Putamen (tissue), 1 donor: ENCODE measurements at regions not wholly inside any gene's neighbourhood (a gene's known extent, or its start where the extent isn't known, plus 50 kb on each side); places are given as distances from the start of the nearest gene placed in this dataset.
"Not testable (repeated sequence)": the region's sequence is repeated elsewhere in the genome, so short reads cannot be mapped to it uniquely, and the experiment has no call there.

Experiments
- DNase-seq: peaks from one replicate; pipeline ENCODE4 v3.0.0-alpha.2; 2016; ENCODE audit warnings: low spot score

DNA sequence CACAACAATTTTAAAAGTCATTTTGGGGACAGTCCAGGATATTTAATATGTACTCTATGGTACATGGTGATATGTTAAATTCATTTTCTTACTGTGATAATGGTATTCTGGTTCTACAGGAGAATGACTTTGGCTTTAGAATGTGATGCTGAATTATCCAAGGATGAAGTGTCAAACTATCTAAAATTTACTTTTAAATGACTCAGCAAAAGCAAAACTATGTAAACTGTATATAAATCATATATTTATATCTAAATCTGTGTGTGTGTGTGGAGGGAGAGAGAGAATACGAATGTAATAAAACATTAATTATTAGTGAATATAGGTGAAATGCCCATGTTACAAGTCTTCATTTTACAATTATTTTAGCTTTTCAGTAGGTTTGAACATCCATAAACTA, 733.8 kb upstream of the CA10 start:
- no peak for DNase-seq

DNA sequence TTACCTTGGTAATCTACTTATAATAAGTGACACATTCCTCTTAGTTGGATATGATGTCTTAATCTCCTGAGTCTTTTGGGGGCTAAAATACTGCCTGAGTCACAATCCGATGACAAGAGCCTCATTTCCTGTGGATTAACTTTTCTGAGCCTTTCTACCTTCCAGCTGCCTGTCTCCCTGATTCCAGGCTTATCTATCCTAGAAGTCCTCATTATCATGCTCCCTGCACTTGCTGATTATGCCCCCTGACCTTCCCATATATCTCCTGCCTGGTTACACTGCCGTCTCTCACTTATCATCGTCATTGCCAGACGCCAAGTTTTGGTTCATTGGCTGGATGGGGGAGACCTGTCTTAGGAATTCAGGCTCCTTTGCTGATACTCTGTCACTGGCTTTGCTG, 727.4 kb upstream of the CA10 start:
- no peak for DNase-seq

DNA sequence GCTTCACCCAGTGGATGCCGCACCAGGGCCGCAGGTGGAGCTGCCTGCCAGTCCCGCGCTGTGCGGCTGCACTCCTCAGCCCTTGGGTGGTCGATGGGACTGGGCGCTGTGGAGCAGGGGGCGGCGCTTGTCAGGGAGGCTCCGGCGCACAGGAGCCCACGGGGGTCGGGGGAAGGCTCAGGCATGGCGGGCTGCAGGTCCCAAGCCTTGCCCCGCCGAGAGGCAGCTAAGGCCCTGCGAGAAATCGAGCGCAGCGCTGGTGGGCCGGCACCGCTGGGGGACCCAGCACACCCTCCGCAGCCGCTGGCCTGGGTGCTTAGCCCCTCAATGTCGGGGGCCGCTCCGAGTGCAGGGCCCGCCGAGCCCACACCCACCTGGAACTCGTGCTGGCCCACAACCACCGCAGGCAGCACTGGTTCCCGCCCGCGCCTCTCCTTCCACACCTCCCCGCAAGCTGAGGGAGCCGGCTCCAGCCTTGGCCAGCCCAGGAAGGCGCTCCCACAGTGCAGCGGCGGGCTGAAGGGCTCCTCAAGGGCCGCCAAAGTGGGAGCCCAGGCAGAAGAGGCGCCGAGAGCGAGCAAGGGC, 725.5 kb upstream of the CA10 start:
- not testable (repeated sequence) for DNase-seq

DNA sequence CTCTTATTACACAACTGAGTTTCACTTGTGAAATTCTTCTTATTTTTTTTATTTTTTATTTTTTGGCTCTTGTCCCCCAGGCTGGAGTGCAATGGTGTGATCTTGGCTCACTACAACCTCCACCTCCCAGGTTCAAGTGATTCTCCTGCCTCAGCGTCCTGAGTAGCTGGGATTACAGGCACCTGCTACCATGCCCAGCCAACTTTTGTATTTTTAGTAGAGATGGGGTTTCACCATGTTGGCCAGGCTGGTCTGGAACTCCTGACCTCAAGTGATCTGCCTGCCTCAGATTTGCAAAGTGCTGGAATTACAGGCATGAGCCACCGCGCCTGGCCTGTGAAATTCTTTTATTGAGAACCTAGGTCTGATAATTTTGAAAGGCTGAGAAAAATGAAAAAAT, 688.3 kb upstream of the CA10 start:
- DNase-seq: not testable (repeated sequence)

DNA sequence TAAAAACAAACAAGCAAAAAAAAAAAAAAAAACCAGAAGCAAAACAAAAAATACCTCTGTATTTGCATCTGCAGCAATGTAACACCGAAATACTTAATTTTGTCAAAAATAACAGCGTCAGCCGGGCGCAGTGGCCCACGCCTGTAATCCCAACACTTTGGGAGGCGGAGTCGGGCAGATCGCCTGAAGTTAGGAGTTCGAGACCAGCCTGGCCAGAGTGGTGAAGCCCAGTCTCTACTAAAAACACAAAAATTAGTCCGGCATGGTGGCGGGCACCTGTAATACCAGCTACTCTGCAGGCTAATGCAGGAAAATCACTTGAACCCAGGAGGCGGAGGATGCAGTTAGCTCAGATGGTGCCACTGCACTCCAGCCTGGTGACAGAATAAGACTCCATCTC, 683.5 kb upstream of the CA10 start:
- no peak for DNase-seq

DNA sequence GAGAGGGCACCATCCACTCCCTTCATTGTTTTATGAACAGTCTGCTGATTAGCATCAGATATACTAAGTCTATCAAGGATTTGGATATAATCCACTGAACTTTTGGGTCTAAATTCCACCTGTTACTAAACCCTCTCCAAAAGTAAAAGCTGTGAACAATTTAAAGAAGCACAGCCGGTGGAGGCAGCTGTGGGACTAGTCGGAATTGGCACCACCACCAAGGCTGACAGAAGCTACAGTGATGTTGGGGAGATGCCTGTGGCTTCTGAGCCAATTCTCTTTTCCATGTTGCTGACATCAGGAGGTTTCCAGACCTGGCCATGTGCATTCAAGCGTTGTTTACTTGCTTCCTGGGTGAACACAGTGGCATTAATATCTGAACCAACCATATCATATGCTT, 679.0 kb upstream of the CA10 start:
- DNase-seq: no peak

DNA sequence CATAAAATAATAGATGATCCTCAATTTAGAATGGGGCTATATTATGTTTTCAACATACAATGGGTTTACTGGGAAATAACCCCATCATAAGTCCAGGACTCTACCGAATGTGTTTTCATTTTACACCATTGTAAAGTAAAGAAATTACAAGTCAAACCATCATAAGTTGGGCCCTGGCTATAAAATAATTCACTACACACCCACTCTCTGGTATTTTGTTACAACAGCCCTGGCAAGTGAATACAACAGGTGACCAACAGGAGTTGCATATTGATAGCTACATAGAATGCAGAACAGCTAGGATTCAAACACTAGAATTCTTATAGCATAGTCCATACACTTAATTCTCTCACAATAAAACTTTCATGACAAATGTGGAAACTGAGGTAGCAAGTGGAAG, 673.0 kb upstream of the CA10 start:
- DNase-seq: no peak

DNA sequence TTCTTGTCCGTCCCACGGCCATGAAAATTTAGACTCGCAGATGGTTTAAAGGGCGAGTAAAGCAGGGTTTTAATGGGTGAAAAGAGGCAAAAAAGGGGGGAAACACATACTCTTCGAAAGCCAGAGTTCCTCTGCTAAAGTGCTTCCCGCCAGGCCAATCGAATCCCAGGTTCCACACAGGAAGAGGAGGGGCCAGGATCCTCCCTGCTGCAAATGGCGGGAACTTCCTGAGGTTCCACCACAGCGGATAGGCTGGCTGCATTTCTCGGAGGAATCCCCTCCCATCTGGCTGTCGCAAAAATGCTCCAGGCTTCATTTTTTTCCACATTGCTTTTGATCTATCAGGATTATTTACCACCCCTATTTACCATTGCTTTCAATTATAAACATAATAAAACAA, 670.1 kb upstream of the CA10 start:
- DNase-seq: no peak

DNA sequence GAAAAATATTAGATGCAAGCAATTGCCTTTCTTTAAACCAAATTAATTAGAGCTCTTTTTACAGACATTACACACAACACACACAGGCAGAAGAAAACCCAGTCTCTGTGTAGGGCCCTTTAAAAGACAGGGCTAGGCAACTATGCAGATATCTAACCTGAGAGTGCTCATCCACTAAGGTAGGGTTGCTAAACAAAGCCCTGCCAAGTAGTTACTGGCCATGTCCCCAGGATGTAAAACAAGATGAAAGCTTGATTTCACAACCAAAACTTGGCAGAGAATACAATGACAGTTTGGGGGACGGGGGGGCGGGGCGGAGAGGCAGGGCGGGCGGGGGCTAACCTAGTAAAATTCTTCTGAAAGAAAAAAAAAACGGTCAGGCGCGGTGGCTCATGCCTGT, 669.0 kb upstream of the CA10 start:
- no peak for DNase-seq

DNA sequence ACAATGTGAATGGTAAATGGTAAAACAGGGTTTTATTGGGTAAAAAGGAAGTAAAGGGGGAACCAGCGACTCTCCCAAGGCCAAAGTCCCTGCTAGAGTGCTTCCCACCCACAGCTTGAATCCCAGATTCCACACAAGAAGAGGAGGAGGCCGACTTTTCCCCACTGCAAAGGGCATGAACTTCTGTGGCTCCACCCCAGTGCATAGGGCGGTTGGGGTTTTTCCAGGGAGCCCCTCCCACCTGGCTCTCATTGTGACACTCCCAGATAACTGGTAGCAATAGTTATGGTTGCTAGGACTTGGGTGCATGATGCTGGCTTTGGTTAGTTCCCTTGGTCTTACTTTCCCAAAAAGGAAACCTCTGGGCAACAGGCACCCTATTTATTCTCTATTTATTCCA, 666.0 kb upstream of the CA10 start:
- DNase-seq: no peak

DNA sequence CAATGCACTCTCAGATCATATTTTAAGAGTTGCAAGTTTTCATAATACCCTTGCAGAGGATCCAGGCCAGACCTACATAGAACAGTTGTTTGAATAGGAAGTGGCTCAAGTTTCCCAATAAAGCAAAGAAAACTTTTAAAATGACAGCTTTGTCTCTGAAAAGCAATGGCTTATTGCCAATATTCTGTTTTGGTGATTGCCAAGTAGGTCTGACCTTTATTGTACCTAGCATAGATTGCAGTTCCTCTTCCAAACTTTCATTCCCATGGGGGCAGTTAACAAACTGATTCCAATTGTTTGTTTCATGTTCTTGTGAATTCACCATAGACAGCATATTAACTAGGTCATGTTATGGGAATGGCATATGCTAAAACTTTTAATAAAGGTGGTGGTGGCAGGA, 664.6 kb upstream of the CA10 start:
- no peak for DNase-seq

DNA sequence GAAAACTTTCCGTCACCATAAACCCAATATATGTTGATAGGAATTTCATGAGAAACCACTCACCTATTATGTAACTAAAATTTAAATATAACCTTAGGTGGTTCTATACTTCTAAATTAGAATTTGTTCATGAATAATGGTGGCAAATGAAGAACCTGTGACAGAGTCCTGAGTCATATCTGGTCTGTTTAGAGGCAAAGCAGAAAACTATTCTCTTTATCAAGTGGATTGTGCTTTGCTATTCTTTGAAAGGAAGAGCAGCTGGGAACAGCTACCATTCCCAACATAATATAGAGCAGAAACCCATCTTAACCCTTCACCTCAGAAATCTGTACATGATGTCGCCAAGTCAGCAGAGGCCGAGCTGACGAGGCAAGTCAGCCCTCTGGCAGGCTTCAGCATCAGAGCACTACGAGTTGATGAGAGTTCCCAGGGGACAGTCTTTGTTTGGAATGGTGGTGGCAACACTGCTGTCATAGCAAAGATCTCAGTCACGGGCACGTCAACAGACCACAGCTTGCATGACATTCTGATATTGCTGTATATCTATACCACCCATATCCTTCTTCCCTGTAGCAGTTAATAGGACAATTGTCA, 631.9 kb upstream of the CA10 start:
- DNase-seq: no peak

DNA sequence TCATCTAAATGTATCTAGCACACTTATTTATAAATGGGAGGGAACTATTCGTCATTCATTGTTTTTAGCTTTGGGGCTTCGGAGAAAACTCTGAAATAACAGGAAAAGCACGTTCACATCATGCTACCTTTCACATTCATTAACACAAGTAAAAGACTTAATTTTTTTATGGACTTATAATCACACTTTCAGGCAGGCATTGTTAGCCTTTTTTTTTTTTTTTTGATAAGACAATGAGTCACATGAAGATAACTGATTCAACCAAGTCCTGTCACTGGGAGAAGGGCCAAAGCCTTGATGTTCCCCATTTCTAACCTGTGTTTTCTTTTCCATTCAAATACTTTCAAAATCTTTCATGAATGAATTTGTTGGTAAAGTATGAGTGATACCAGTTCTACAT, 631.3 kb upstream of the CA10 start:
- no peak for DNase-seq

DNA sequence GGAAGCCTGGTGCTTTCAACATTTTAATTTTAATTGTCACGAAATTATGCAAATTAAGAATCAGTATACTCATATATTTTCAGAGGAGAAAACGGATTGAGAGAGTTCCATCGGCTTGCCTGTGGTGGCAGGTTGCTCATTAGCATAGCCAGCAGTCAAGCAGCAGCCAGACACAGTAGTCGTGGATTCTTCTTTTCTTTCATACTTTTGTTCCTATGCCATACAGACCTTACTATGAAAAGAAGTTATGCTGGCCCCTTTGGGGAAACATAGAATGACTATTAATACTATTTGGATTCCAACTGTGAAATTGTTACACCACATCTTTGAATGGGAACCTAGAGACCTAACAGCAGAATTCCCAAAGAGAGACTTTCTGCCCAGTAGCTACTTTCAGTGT, 617.7 kb upstream of the CA10 start:
- no peak for DNase-seq

DNA sequence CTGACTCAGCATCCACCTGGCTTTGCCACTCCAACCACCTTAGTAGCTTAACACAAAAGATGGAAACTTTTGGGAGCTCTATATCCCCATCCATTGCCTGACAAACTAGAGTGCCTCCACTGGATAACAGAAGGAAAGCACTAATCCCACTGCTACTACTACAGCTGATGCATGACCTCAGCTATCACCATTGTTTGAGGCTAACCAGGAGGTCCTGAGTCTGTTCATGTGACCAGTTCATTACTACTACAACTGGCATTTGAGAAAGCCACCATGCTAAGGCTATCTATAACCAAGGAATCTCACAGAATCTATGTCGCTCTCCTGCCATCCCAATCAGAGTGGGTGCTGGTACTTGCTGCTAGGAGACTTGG, 604.3 kb upstream of the CA10 start:
- no peak for DNase-seq

DNA sequence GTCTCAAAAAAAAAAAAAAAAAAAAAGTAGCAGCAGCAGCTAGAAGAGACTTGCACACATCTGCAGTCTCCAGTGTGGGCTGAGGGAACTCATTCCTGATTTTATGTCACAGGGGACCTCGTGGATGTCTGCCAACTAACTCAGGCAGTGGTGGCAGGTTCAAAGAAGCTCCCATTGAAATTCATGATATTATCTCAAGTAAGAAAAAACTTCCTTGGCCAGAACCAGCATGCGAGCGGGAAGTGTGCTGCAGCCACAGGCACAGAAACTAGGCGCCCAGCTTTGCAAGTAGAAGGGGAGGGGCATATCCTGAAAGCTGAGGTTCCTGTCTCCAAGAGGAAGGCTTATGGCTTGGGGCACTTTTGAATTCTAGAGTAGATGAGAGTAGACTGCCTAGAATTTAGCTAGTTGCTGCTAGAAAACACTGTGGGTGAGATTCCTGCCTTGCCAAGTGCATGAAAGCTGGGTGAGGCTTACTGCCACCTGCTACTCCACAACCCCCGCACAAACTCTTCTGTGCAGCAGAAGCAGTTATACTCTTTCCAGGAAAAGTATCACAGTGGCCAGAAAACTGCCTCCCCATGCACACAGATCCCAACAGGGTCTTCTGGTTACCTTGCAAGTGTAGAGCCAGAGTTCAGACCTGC, 603.8 kb upstream of the CA10 start:
- no peak for DNase-seq

DNA sequence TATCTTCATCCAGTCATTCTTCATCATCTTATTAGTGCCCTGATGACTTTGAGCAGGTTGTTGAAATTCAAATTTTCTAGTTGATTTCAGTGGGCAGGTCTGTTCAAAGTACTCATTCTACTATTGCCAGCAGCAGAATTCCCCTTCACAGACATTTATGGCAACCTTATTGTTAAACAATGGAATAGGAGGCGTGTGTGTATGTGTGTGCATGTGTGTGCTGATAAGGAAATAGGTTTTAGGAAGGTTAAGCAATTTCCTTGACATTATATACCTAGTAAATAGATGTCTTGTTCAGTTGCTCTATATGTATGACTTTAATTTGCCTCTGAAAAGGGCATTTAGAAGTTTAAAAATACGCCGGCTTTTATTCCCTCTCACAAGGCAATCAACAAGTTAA, 601.4 kb upstream of the CA10 start:
- no peak for DNase-seq

DNA sequence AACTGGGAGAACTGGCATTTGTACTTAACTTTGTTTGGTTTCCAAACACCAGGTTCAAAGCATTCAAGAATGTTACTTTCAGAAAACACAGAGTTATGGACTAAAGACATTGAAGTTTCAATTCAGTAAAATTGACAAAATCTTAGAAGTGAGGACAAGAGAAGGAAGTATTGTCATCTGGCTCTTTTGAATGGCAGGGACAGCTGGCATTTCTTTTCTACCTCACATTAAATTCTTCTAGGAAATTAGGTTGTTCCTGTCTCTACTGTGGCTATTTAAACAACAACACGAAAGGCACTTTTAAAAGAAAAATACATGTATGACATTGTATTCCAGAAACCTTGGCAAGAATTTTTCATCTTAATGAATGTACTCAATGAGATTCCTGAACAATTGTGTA, 600.0 kb upstream of the CA10 start:
- DNase-seq: no peak

DNA sequence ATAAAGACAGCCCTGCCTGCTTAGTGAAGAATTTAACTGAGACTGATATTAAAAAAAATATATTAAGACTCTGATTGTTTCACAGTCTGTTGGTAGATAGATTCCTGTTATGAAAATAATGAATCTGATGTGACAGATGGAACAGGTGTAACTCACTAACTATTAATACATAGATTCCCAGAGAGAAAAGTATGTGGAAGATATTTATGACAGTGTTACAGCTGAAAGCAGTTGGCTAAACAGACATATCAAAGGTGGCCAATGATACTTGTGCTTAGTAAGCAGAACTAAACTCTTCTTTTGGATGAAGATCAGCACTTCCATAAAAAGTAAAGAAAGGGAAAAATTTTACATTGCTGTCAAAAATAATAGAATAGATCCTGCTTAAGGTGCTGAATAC, 598.2 kb upstream of the CA10 start:
- no peak for DNase-seq

DNA sequence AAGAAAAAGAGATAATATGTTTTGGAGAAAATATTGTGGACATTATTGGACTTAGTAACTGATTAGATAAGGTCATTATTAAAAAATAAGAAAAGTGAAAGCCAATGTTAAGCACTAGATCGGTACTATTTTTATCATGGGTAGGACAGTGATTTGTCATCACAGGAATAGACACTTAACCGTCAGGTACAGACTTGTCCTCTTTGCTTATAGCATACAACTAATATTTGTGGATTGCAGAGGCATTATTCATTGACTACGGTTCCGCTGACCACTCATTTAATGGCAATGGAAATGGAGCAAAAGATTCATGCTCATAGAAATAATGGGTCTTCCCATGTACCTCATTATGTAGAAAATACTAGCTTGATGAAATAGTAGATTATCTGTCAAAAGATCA, 596.3 kb upstream of the CA10 start:
- DNase-seq: no peak

DNA sequence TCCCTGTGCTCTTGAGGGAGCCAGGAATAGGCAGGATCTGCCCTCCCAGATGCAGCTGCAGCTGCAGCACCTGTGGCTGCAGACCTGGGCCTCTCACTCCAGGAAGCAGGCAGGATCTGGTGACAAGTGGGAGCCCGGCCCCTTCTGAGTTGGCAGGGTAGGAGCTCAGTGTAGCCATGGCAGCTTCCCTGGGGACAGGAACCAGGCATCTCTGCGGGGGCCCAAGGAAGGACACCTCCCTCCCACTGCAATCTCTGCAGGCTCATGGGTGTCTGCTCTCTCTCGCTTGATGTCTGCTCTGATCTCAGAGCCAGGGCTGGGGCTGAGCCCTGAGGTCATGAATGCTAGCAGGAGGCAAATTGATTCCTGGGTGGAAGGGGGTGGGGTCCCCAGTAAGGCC, 592.5 kb upstream of the CA10 start:
- no peak for DNase-seq

DNA sequence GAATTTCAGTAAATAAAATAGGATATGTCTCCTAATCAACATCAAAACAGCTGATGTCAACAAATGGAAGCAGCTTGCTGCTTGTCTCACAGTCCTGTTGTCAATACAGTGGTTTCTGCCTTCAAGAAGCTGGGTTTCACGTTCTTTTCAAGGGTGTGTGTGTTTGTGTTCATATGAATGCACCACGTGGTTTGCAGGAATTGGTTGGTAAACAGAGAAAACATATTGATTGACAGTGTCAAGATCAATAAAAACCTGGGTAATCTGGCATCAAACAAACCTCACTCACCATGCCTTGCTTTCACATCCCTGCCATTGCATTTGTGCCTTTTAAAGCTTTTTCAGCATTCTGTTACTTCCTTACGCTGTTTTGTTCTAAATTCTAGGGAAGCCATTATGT, 585.7 kb upstream of the CA10 start:
- no peak for DNase-seq

DNA sequence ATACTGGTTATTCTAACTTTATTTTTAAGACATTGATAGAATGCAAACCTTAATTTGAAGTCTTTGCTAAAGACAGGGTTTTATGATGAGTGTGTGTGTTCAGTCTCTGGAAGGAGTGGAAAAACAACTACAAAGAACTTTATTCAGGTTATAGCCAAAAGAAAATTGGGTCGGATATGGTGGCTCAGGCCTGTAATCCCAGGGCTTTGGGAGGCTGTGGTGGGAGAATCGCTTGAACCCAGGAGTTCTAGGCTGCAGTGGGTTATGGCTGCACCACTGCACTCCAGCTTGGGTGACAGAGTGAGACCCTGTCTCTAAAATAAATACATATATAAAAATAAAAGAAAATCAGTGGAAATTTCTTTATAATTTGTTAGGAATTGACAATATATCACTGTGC, 581.5 kb upstream of the CA10 start:
- no peak for DNase-seq

DNA sequence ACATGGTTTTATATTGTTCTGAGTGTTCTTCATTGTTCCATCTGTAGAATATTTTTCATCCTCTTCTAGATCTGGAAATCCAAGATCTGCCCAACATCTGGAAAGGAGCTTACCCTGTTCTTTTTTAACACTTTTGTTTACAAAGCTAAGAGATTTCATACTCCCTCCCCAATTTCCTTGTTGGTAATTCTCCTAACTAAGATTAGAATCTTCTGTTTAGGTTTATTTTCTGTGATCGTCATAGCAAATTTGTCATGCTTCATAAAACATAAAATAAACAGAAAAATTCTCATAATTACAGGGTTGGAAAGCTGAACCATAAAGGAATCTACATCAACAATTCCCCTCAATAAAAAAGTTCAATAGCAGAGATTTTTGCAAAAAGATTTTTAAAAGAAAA, 580.3 kb upstream of the CA10 start:
- no peak for DNase-seq
